Left cardiac atrium (tissue), 4 donors: ENCODE measurements at regions not wholly inside any gene's neighbourhood (a gene's known extent, or its start where the extent isn't known, plus 50 kb on each side); places are given as distances from the start of the nearest gene placed in this dataset.
A peak's percentile ranks its signal among the peaks of the same experiment; 100 is the strongest.

Source experiments
- ATAC-seq, 2 donors: fragments of 200-7000 bp; cut with Tn5 transposase; one replicate each; pipeline ENCODE4 v1.9.1; 2020; ENCODE audit warnings: mild to moderate bottlenecking in 2 of 2, moderate library complexity in 2 of 2
- DNase-seq: peaks from one replicate; pipeline ENCODE4 v3.0.0-alpha.2; 2020
- intact Hi-C, 2 donors: fragments of 100-400 bp; cut with DNase I; formaldehyde crosslinking; loops; one replicate each; pipeline versions ENCODE4 v1.14.1 to v1.15.1; 2022 to 2023
- donor health status: DM: no; HTN: yes; CAD: no.
- donor health status: DM: no; HTN: yes; CAD: no; lungs with severe emphysema.
- donor health status: DM: yes; HTN: yes; CAD: no.
- donor health status: Dilated cardiomyopathy.

DNA sequence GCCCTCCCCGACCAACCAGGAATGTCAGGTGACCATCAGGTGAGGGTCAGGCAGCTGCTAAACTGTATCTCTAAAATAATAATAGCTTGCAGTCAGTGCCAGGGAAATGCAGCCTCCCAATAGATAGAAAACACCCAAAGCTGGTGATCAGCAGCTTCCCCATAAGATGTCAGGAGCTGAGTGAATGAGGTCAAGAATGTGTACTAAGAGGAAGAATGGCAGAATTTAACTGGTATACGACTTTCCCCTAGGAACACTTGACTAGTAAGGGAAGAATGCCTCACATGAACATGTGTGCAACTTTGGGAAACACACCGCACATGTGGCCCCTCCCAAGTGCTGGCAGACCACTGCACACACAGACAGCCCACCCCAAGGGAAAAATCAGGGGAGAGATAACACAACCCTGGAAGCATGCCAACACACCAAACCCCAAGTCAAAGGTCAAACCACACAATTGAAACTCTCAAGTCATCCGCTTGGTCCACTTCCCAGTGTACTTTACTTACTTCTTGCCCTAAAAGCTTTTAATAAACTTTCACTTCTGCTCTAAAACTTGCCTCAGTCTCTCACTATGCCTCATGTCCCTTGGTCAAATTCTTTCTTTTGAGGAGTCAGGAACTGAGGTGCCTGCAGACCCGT, 806.5 kb downstream of the OTOL1 start:
- intact Hi-C loops, result no loop called here
- DNase-seq (no peak), ATAC-seq (no peak)

DNA sequence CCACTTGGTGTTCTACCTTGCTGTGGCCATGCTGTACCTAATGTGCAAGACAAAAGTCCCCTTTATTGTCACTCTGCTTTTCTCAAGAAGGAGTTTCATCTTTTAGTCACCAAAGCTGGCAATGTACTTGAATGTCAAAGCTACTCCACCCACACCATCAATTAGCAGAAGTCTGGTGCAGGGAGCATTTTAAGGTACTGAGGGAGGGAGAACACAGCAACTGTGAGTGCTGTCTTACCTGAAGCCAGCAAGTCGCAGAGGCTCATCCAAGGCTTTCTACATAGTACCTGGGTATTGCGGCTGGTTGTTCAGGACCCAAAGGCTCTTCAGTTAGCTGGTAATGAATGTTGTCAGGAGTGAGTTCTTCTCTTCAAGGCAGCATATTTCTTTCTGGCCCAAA, 820.4 kb downstream of the OTOL1 start:
- DNase-seq (no peak), ATAC-seq (no peak)
- intact Hi-C loops, result no loop called here

DNA sequence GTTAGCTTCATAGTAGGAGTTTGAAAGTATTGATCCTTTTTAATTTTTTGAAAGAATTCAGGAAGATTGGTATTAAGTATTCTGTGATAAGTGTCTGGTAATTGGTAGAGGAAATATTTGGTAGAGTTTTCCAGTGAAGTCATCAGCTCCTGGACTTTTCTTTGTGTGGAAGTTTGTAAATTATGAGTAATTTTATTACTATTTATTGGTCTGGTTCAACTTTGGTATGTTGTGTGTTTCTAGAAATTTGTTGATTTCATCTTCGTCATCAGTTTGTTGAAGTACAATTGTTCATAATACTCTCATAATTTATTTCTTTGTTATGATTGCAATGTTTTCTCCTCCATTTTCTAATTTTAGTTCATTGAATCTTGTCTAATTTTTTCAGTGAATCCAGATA, 832.0 kb downstream of the OTOL1 start:
- no peak for DNase-seq
- intact Hi-C loops, result no loop called here
- no peak for ATAC-seq

DNA sequence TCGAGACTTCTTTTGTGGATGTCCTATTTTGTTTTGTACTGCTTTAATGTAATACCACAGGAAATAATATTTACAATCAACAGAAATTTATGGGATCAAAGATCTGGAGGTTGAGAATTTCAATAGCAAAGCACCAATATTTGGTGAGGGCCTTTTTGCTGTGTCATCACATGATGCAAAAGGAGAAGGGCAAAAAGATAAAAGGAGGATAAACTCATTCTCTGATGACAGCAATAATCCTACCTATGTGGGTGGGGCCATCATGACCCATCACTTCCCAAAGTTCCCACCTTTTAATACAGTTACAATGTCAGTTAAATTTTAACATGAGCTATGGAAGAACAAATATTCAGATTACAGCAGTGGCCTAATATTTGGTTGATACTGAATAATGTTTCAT, 832.9 kb downstream of the OTOL1 start:
- intact Hi-C loops, result no loop called here
- ATAC-seq (no peak), DNase-seq (no peak)

DNA sequence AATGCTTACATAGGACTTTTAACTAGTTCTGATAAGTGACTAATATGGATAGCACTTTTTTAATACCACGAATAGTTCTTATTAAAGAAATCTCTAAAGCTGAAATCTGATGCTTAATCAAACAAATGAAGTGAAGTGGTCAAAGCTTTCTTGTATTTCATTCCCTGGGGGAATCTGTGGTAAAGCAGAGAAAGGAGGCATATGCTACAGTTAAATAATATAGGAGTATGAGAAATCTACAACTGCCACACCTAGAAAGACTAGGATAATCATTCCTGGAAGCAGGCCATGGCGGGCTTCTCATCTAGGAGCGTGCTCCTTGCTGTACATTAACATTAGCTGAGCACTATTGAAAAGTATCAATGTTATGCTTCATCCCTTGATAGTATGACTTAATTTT, 835.7 kb downstream of the OTOL1 start:
- intact Hi-C loops, result no loop called here
- no peak for ATAC-seq
- DNase-seq, result no peak

DNA sequence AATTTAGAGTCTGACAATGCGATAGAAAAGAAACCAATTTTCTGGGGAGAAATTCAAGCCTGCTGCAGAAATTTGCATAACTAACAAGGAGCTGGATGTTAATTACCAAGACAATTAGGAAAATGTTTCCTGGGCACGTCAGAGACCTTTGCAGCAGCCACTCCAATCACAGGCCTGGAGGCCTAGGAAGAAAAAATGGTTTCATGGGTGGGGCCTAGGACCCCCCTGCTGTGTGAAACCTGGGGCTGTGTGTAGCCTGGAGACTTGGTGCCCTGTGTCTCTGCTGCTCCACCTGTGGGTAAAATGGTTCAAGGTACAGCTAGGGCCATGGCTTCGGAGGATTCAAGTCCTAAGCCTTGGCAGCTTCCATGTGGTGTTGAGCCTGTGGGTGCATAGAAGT, 837.9 kb downstream of the OTOL1 start:
- intact Hi-C loops, result no loop called here

DNA sequence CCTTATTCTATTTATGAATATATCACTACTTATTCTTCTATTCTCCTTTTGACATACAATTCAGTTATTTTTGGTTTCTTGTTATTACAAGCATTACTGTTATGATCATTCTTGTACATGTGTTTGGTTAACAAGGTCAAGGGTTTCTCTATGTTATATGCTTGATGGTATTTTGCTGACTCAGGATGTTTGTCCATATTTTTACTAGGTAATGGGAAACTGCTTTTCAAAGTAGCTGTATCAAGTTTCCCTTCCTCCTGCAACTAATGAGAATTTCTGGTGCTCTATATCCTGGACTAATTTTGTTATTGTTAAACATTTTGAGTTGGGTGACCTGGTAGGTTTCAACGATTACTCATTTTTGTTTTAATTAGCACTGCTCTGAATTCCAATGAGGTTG, 841.0 kb downstream of the OTOL1 start:
- intact Hi-C loops, result no loop called here
- DNase-seq (no peak), ATAC-seq (no peak)

More for the DNA sequence above, 837.9 kb downstream of the OTOL1 start:
- ATAC-seq (no peak), DNase-seq (no peak)

DNA sequence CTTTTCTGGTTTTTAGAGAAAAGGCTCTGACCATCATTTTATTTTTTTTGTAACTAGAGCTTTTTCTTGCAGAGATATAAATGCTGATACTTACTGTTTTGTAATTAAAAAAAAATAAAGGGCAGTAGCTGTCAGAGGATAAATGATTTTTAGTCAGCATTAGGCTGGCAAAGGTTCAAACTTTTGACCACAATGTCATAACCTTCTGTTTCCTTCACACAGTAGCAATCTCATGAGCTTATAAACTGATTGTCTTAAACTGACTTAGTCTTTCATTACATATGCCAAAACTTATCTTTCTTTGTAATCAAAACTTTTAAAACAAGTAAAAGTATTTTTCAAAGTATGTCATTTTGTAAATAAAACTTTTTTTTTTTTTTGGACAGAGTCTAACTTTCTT, 841.9 kb downstream of the OTOL1 start:
- intact Hi-C loops, result no loop called here
- ATAC-seq, result no peak

DNA sequence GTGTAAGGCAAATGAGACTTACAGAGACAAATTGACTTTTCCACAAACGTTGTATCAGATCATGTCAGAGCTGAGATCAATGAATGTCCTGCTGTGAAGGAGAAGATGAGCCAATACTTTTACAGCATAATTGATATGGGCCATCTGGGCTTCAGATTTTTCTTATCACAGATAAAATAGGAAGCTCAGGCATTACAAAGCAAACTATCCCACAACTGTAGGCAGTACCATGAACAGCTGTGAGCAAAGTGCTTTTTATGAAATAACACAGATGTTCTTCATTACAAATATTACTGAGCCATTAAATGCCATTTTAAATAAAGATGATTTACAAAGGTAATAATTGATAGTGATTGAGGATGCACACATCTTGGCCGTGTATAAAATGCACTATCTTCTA, 852.3 kb downstream of the OTOL1 start:
- DNase-seq (no peak), ATAC-seq (no peak)

More for the DNA sequence above, 841.9 kb downstream of the OTOL1 start:
- DNase-seq, result no peak

DNA sequence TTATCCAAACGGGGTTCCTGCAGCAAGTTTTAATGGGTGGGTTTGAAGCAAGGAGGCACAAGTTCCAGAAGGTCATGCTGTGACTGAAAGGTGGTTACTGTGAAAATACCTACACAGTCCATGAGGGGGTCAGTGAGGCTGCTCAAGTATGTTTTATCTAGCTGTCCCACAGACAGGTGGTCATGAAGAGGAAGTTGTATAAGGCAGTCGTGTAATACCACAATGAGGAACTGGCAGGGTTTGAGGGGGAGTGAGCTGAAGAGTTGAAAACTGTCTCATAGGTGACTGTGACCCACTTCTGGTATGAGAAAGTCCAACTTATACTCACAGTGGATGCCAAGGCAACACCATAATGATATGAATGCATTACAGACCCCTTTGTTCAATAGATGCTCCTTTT, 856.8 kb downstream of the OTOL1 start:
- DNase-seq, result no peak
- intact Hi-C loops, result no loop called here
- no peak for ATAC-seq

More for the DNA sequence above, 852.3 kb downstream of the OTOL1 start:
- intact Hi-C loops, result no loop called here

DNA sequence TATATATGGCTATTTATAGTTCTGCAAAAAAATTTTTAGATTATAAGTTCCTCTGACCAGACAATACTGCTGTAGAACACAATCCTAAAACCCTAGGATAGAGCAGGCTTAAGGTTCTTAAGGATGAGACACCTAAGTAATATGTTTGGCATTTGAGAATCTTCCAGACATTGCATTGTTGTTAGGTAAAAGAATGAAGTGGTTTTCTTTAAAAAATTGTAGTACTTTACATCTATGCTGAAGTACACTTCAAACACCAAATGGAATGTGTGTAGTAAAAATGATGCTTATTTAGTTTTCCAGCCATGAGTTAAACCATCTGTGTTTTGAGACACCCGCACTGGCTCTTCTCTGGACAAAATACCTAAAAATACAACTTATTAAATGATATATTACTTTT, 857.7 kb downstream of the OTOL1 start:
- no peak for DNase-seq
- intact Hi-C loops, result no loop called here
- ATAC-seq, result no peak

DNA sequence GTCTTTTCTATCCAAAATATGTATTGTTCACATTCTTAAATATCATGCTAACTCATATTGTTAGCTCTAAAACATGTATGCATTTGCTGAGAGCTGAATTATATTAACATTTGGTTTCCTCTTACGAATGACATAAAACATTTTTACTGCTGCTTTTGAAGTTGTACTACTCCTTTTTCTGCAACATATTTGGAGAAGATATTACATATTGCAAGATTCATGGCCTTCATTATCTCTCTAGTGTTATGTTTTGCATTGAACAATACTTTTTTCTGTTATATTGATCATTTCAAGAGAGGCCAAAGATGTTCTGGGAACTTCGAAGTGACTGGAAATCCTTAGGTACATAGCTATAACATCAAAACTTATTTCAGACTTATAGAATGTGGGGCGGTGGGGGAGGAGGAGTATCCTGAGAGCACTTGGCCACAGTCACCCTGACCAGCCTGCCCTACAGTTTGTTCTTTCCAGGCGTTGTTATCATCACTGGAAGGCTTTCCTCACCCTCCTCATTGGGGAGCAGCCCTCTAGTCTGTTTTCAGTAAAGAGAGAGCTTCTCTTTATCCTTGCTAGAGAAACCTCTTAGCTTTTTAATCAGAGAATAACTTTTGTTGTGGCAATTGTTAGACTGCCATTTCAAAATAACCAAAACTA, 868.6 kb downstream of the OTOL1 start:
- intact Hi-C loops, result no loop called here
- no peak for DNase-seq
- ATAC-seq, result peak; percentile 58 to 68

DNA sequence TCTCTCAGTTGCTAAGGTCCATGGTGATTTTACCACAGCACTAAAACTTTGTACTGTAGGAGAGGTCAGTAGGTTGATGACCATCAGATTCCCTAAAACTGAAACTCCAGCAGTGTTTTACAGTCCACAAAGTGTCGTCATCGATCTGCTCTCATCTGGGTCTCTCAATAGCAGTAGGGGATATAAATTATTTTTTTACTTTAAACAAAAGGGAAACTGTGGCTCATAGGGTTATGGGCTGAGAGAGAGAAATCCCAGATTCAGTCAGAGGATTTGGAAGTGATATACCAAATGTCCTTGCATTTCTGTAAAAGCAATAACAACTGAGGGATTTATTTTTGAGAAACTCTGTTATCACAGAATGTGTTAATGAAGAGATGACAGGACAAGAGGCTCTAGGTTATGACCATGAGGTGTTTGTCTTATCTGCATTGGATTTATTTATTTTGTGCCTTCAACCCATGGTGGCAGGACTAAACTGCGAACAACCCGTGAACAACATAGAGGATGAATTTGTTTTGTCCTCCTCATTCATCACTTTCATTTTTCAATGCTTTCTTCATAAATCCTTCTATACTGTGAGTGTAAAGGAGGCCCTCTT, 869.7 kb downstream of the OTOL1 start:
- intact Hi-C loops, result no loop called here
- DNase-seq (no peak), ATAC-seq (peak; percentile 60 to 65)

DNA sequence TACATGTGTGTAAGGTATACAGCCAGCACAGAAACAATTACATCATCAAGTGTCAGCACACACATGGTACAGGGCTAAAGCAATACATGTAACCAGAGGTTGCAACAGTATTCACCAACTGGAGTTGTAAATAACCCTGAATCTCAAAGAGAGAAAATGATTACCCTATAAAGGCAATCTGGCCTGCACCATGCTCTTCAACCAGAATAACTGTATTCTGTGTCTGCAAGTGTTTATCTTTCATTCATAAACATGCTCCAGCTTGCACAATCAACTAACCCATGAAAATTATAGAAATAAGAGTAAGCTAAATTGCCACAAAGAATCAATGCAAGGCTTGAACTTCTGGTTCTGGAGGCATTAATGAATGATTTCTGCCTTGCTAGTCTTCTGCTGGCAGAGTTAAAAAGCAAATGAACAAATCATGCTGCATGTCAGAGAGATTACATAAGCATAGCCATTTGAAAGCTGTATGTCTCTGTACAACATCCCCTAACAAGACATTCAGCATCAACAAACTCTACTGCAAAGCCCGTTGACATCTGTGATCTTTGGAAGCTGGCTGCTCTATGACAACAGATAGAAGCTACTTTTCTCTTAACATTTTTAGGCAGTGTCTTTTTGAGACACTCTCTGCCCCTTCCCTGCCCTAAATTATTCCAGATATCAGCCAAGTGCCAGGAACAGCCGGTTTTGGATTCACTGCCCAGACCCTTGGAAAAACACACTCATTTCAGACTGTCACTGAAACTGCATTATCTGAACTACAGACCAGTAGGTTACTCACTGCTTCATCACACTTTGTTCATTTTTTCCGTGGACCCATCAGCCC, 871.0 kb downstream of the OTOL1 start:
- intact Hi-C loops, result no loop called here
- ATAC-seq, result peak; percentile 55 to 63
- DNase-seq, result no peak

DNA sequence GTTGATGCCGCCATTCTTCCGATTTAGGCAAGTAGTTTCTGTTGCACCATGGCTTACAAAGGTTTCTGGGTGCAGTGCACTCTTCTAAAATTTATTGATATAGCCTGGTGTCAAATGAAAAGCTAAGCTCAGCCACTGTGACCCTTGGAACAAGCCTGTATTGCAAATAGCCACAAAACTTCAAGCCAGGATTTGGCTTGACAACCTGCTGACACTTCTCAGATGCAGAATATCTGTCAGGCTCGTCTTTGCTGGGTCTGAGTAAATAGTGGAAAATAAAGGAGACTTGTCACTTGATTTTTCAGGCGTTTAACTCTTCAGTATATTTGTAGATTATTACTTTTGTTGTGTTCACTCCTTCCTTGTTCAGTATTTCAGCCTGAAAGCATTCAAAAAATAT, 871.8 kb downstream of the OTOL1 start:
- DNase-seq (no peak), ATAC-seq (peak; percentile 34 to 55)
- intact Hi-C loops, result no loop called here

DNA sequence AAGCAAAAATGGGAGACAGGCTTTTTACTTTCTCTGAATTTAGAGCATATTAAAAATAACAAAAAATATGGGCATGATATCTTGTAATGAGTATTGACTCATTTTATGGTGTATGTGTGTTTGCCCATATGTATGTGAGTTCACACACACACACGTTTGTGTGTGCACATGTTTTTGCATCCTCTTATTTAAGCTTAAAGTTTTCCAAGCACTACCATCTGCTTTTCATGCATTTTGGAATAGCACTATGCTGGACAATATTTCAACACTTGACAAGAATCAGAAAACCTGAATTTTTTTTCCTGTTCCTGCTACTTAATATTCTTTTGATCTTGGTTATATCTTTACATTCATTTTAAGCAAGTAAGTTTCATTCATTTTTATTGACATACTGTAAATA, 872.7 kb downstream of the OTOL1 start:
- ATAC-seq (no peak), DNase-seq (no peak)
- intact Hi-C loops, result no loop called here

DNA sequence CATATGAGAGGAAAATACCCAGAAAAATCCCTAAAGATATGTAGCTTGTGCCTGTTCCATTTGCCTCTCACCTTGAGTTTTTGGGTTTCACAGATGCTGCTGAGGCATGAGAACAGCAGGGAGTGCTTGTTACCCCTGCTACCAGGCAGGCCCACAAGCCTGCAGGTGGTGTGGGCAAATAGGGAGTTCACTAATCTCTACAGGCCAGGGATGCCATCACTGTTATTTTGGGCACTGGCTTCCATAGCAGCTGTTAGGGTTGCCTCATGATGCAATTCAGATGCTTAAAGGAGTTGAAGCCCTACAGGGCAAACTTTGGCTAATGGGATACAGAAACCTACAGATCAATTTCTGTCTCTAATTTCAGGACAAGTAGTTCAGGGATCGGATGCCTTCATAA, 873.5 kb downstream of the OTOL1 start:
- intact Hi-C loops, result no loop called here
- DNase-seq (no peak), ATAC-seq (peak in 1 of 2 donors; percentile 53)

DNA sequence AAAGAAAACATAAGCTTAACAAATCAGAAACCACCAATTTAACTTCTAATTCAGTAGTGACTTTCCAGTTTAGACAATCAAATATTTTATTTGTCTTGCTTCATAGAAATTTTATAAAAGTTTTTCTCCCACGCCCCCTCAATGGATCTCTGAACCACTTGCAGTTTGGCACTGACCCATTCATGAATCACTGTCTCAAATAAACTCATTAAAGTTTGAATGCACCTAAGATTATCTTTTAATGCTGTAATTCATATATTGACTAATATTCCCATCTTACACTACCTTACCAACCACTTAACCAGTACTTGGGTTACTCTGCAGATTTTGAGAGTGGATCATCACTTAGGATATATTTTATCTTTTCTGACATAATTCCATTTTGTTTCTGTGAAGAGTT, 880.2 kb downstream of the OTOL1 start:
- intact Hi-C loops, result no loop called here

DNA sequence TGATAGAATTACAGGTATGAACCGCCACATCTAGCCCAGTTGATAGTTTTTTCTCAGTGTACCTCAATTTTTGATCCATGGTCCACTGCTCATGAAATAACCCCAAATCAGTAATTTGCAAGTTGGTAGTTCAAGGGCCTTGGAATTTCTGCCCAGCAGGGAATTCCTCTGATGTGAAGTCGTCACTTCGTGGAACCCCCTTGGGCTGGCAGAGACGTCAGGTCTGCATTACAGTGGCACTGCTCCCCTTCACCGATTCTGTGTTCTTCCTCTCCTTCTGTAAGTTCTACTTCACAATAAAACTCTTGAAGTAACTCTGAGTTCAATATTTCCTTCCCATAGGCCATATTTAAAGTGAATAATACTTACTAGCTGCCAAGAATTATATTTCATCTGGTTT, 881.0 kb downstream of the OTOL1 start:
- DNase-seq, result no peak
- ATAC-seq, result no peak
- intact Hi-C loops, result no loop called here

More for the DNA sequence above, 880.2 kb downstream of the OTOL1 start:
- DNase-seq (no peak), ATAC-seq (no peak)

DNA sequence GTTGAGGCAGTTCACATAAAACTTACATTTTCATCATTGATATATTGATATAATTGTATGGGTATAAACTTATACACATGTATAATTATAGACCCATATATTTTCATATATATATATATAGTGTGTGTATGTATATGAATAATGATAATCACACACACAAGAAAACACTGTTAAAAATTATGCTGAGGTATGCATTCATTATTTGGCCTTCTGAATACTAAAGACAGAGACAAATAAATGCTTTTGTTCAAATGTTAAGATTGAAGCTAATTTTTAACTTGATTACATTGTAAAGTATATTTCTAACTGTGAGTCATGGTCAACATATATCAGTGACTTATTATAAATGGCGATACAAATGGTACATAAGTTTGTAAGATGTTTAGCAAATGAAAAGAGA, 888.8 kb downstream of the OTOL1 start:
- ATAC-seq, result no peak
- DNase-seq, result no peak
- intact Hi-C loops, result no loop called here
